ENCODE measurements at regions not wholly inside any gene's neighbourhood (a gene's known extent, or its start where the extent isn't known, plus 50 kb on each side); places are given as distances from the start of the nearest gene placed in this dataset.

DNA sequence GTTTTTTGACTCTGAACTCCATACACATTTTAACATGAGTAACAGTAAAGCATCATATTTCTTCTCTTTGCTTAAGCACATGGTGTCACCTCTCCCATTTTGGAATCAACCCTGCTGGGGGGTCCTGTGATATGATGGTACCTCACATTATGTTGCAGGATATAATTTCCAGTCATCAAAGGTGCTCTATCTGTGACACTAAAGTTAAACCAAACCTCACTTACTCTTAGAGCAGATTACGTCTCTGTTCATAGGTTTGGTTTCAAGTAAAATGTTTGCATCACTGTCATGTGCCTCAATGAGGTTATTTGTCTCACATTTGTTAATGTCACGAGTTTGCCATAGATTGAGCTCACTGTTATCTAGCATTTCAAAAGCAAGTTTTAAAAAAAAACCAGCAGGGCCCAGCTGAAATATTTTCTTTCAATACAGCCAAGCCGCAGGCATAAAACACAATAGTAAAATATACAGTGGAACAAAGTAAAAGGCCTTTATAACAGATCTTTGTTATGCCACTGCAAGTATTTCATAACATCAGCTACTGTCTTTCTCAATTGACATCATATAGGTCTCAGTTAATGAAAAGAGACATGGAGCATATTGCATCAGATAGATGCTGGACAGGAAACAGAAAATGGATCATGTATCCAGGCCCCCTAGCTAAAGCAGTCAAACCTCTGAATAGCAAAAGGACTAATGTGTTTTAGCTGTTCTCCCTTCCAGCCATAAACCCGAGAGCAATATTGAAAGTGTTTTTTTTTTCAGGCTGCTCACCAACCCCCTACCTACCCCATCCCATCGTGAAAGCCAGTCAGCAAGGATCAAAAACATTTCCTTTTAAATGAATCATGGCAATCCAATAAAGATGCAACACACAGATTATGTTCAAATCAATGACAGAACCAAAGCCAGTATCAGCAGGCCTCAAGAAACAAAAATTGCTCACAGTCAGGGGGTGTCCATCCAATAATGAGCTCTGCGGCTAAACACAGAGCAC, 182.1 kb upstream of the ITGA1 start:
- Histone ChIP-seq H3K79me2 (replicated peaks; ENCODE audit: insufficient read depth, low read length) (no peaks in the 10 kb centered on the region), H3K36me3 (ENCODE audit: insufficient read depth, low read length) (no peaks in the 10 kb centered on the region), H3K9ac (ENCODE audit: low read length) (no peak overlapping the region), H3K4me3 (ENCODE audit: low read length) (no peak overlapping the region), H2AFZ (ENCODE audit: low read depth, low read length) (no peak overlapping the region), H3K4me2 (ENCODE audit: low read length) (no peak overlapping the region), H4K20me1 (ENCODE audit: insufficient read depth) (no peaks in the 10 kb centered on the region), H3K27me3 (ENCODE audit: insufficient read depth, low read depth, low read length) (no peaks in the 10 kb centered on the region), H3K9me3 (ENCODE audit: low read length) (no peaks in the 10 kb centered on the region), H3F3A (ENCODE audit: insufficient read depth, low read length, poor library complexity, severe bottlenecking) (no peaks in the 10 kb centered on the region), H3K27ac (ENCODE audit: low read length) (no peak overlapping the region), H3K9me2 (ENCODE audit: insufficient read depth, low read length) (no peaks in the 10 kb centered on the region)
- TF ChIP-seq POLR2AphosphoS5 (IDR thresholded peaks at IDR 0.05) (no peak), EZH2 (IDR thresholded peaks at IDR 0.05; ENCODE audit: borderline replicate concordance, insufficient read depth, low read length, poor library complexity, severe bottlenecking) (no peak)
- TF ChIP-seq, protein P1, sequence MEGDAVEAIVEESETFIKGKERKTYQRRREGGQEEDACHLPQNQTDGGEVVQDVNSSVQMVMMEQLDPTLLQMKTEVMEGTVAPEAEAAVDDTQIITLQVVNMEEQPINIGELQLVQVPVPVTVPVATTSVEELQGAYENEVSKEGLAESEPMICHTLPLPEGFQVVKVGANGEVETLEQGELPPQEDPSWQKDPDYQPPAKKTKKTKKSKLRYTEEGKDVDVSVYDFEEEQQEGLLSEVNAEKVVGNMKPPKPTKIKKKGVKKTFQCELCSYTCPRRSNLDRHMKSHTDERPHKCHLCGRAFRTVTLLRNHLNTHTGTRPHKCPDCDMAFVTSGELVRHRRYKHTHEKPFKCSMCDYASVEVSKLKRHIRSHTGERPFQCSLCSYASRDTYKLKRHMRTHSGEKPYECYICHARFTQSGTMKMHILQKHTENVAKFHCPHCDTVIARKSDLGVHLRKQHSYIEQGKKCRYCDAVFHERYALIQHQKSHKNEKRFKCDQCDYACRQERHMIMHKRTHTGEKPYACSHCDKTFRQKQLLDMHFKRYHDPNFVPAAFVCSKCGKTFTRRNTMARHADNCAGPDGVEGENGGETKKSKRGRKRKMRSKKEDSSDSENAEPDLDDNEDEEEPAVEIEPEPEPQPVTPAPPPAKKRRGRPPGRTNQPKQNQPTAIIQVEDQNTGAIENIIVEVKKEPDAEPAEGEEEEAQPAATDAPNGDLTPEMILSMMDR (IDR thresholded peaks at IDR 0.05; ENCODE audit: poor library complexity, severe bottlenecking), result no peak

DNA sequence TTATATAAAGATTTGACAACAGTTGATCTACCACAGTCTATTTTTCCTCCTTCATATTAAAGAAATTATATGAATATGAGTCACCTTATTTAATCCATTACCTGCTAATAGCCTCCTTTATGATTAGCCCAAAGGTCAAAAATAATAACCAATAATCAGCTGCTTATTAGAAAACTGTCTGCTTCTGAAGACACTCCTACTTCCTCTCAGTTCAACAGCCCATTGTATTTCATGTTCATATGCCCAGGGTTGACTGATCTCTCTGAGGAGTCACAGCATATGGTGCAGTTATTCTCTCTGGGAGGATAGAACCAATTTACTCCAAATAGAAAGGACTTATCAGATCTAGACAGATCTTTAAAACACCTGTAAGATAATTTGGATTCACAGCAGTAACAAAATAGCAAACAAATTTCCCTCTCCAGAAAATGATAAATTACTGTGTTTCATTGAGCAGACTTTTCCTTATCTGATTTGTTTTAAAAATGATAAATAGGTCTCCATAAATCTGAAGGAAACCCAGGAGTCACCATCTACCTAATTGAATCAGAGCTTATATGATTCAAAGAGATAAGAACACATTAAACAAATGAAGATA, 180.4 kb upstream of the ITGA1 start:
- H3K27ac ChIP-seq (ENCODE audit: low read length), result no peak overlapping the region
- no peak overlapping the region for H3K4me3 ChIP-seq (ENCODE audit: low read length)
- TF ChIP-seq SMC3 (conservative IDR thresholded peaks at IDR 0.05; ENCODE audit: poor library complexity), result no peak
- no peak for TF ChIP-seq RAD21 (conservative IDR thresholded peaks at IDR 0.05)
- no peak for TF ChIP-seq EP300 (conservative IDR thresholded peaks at IDR 0.05; ENCODE audit: poor library complexity, severe bottlenecking)
- TF ChIP-seq, protein P1 (IDR thresholded peaks at IDR 0.05; ENCODE audit: poor library complexity, severe bottlenecking), result no peak
- TF ChIP-seq, protein P2, sequence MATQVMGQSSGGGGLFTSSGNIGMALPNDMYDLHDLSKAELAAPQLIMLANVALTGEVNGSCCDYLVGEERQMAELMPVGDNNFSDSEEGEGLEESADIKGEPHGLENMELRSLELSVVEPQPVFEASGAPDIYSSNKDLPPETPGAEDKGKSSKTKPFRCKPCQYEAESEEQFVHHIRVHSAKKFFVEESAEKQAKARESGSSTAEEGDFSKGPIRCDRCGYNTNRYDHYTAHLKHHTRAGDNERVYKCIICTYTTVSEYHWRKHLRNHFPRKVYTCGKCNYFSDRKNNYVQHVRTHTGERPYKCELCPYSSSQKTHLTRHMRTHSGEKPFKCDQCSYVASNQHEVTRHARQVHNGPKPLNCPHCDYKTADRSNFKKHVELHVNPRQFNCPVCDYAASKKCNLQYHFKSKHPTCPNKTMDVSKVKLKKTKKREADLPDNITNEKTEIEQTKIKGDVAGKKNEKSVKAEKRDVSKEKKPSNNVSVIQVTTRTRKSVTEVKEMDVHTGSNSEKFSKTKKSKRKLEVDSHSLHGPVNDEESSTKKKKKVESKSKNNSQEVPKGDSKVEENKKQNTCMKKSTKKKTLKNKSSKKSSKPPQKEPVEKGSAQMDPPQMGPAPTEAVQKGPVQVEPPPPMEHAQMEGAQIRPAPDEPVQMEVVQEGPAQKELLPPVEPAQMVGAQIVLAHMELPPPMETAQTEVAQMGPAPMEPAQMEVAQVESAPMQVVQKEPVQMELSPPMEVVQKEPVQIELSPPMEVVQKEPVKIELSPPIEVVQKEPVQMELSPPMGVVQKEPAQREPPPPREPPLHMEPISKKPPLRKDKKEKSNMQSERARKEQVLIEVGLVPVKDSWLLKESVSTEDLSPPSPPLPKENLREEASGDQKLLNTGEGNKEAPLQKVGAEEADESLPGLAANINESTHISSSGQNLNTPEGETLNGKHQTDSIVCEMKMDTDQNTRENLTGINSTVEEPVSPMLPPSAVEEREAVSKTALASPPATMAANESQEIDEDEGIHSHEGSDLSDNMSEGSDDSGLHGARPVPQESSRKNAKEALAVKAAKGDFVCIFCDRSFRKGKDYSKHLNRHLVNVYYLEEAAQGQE (IDR thresholded peaks at IDR 0.05; ENCODE audit: borderline replicate concordance), result no peak
- TF ChIP-seq POLR2AphosphoS5 (IDR thresholded peaks at IDR 0.05), result no peak
- TF ChIP-seq TAF1 (IDR thresholded peaks at IDR 0.05; ENCODE audit: low read depth), result no peak
- TF ChIP-seq MXI1 (conservative IDR thresholded peaks at IDR 0.05; ENCODE audit: poor library complexity, severe bottlenecking), result no peak
- no peak for TF ChIP-seq EZH2 (IDR thresholded peaks at IDR 0.05; ENCODE audit: borderline replicate concordance, insufficient read depth, low read length, poor library complexity, severe bottlenecking)
- no peaks in the 10 kb centered on the region for H3F3A ChIP-seq (ENCODE audit: insufficient read depth, low read length, poor library complexity, severe bottlenecking)
- no peak overlapping the region for H3K9ac ChIP-seq (ENCODE audit: low read length)
- no peak overlapping the region for H2AFZ ChIP-seq (ENCODE audit: low read depth, low read length)
- no peaks in the 10 kb centered on the region for H3K36me3 ChIP-seq (ENCODE audit: insufficient read depth, low read length)
- no peaks in the 10 kb centered on the region for H3K27me3 ChIP-seq (ENCODE audit: insufficient read depth, low read depth, low read length)
- H3K4me2 ChIP-seq (ENCODE audit: low read length), result no peak overlapping the region
- H3K9me2 ChIP-seq (ENCODE audit: insufficient read depth, low read length), result no peaks in the 10 kb centered on the region
- H4K20me1 ChIP-seq (ENCODE audit: insufficient read depth), result no peaks in the 10 kb centered on the region
- H3K79me2 ChIP-seq (replicated peaks; ENCODE audit: insufficient read depth, low read length), result no peaks in the 10 kb centered on the region
- H3K9me3 ChIP-seq (ENCODE audit: low read length), result no peaks in the 10 kb centered on the region
